Mesendoderm (in vitro differentiated cells): ENCODE measurements at regions not wholly inside any gene's neighbourhood (a gene's known extent, or its start where the extent isn't known, plus 50 kb on each side); places are given as distances from the start of the nearest gene placed in this dataset.
"Not testable (repeated sequence)": the region's sequence is repeated elsewhere in the genome, so short reads cannot be mapped to it uniquely, and the experiment has no call there.

Source experiments
- DNase-seq: peaks from one replicate; pipeline ENCODE4 v3.0.0; 2013
- H2AK5ac ChIP-seq: 2 replicates; pipeline ENCODE4 v1.6.1; 2013; ENCODE audit warnings: low read length, inconsistent platforms
- H2BK120ac ChIP-seq: 2 replicates; pipeline ENCODE4 v1.6.1; 2013; ENCODE audit warnings: low read depth, mild to moderate bottlenecking, low read length, moderate library complexity, mixed read lengths
- H2BK15ac ChIP-seq: replicated peaks from 2 replicates; pipeline ENCODE4 v1.6.1; 2013; ENCODE audit warnings: low read depth, mild to moderate bottlenecking, moderate library complexity
- H2BK5ac ChIP-seq: 2 replicates; pipeline ENCODE4 v1.6.1; 2013; ENCODE audit warnings: low read length, inconsistent platforms
- H3K18ac ChIP-seq: 2 replicates; pipeline ENCODE4 v1.6.1; 2013; ENCODE audit warnings: mild to moderate bottlenecking, low read length, mixed read lengths
- H3K23ac ChIP-seq: one replicate; pipeline ENCODE4 v1.6.1; 2013; ENCODE audit warnings: low read length
- H3K27ac ChIP-seq: 2 replicates; pipeline ENCODE4 v1.5.1; 2013; ENCODE audit warnings: low read depth, mild to moderate bottlenecking, inconsistent platforms, low read length, moderate library complexity
- H3K27me3 ChIP-seq: 2 replicates; pipeline ENCODE4 v1.6.1; 2013; ENCODE audit warnings: low read length, control low read depth, mild to moderate bottlenecking, inconsistent platforms; ENCODE audit not compliant: insufficient read depth, poor library complexity
- H3K36me3 ChIP-seq: 2 replicates; pipeline ENCODE4 v1.6.1; 2013; ENCODE audit warnings: low read length, inconsistent platforms; ENCODE audit not compliant: control insufficient read depth, insufficient read depth
- H3K4ac ChIP-seq: one replicate; pipeline ENCODE4 v1.6.1; 2013; ENCODE audit warnings: low read depth, mild to moderate bottlenecking, low read length, moderate library complexity
- H3K4me1 ChIP-seq: 2 replicates; pipeline ENCODE4 v1.6.1; 2013; ENCODE audit warnings: low read depth, low read length, inconsistent platforms; ENCODE audit not compliant: control insufficient read depth
- H3K4me2 ChIP-seq: 2 replicates; pipeline ENCODE4 v1.6.1; 2013; ENCODE audit warnings: low read length
- H3K4me3 ChIP-seq: 2 replicates; pipeline ENCODE4 v1.5.1; 2013; ENCODE audit warnings: mild to moderate bottlenecking, low read length
- H3K56ac ChIP-seq: one replicate; pipeline ENCODE4 v1.6.1; 2013; ENCODE audit warnings: low read length
- H3K79me1 ChIP-seq: 2 replicates; pipeline ENCODE4 v1.6.1; 2013; ENCODE audit warnings: low read length, inconsistent platforms
- H3K79me2 ChIP-seq: 2 replicates; pipeline ENCODE4 v1.6.1; 2013; ENCODE audit warnings: mild to moderate bottlenecking, low read length; ENCODE audit not compliant: control insufficient read depth, insufficient read depth
- H3K9ac ChIP-seq: 2 replicates; pipeline ENCODE4 v1.6.1; 2013; ENCODE audit warnings: low read length, inconsistent platforms
- H4K5ac ChIP-seq: one replicate; pipeline ENCODE4 v1.6.1; 2013; ENCODE audit warnings: low read length
- H4K8ac ChIP-seq: one replicate; pipeline ENCODE4 v1.6.1; 2013; ENCODE audit warnings: low read depth, mild to moderate bottlenecking, control low read depth, low read length, moderate library complexity
- WGBS: extraction: QIAGEN DNeasy Blood & Tissue Kit; methylation state at CpG from one replicate; pipeline ENCODE4 v1.1.7; 2013; ENCODE audit warnings: low lambda C conversion rate, missing lambda C conversion rate; ENCODE audit not compliant: insufficient coverage; ENCODE audit errors: extremely low coverage; 5-methylcytosine and 5-hydroxymethylcytosine counted together

GRCh38 chrX:25762656-25763055 is 375.5 kb upstream of the MAGEB18 start:
- no peaks in the 10 kb centered on the region for H3K36me3 ChIP-seq
- no peak overlapping the region for H3K4me3 ChIP-seq
- WGBS, result no CpG with 5 or more reads among the region's 2 CpGs
- no peaks in the 10 kb centered on the region for H3K79me2 ChIP-seq
- H2BK5ac ChIP-seq, result no peak overlapping the region
- no peaks in the 10 kb centered on the region for H3K27me3 ChIP-seq
- no peak overlapping the region for H3K27ac ChIP-seq
- H4K5ac ChIP-seq, result no peak overlapping the region
- no peak overlapping the region for H2BK120ac ChIP-seq
- no peak overlapping the region for H3K56ac ChIP-seq
- no peak overlapping the region for H4K8ac ChIP-seq
- no peak for DNase-seq
- no peak overlapping the region for H2BK15ac ChIP-seq
- H3K4me2 ChIP-seq, result no peak overlapping the region
- H3K18ac ChIP-seq, result no peak overlapping the region
- H3K4ac ChIP-seq, result no peak overlapping the region
- H3K4me1 ChIP-seq, result no peaks in the 10 kb centered on the region
- H3K79me1 ChIP-seq, result no peaks in the 10 kb centered on the region
- H3K23ac ChIP-seq, result no peak overlapping the region
- H3K9ac ChIP-seq, result no peak overlapping the region
- H2AK5ac ChIP-seq, result no peak overlapping the region

GRCh38 chrX:25771853-25772252 is 366.3 kb upstream of the MAGEB18 start:
- H3K18ac ChIP-seq, H4K5ac ChIP-seq, H3K27ac ChIP-seq, H3K4ac ChIP-seq, H2AK5ac ChIP-seq, H3K79me2 ChIP-seq, H3K4me2 ChIP-seq, H2BK5ac ChIP-seq, H3K79me1 ChIP-seq, H3K27me3 ChIP-seq, DNase-seq, H4K8ac ChIP-seq, H3K4me3 ChIP-seq, H3K4me1 ChIP-seq, H2BK15ac ChIP-seq, H2BK120ac ChIP-seq, H3K23ac ChIP-seq, H3K9ac ChIP-seq, H3K56ac ChIP-seq, H3K36me3 ChIP-seq: not testable (repeated sequence)
- no CpG with 5 or more reads among the region's 10 CpGs for WGBS

GRCh38 chrX:25797796-25798195 is 340.3 kb upstream of the MAGEB18 start:
- not testable (repeated sequence) for H2BK5ac ChIP-seq, H3K27ac ChIP-seq, H3K56ac ChIP-seq, H3K79me2 ChIP-seq, H3K4me2 ChIP-seq, H4K5ac ChIP-seq, H4K8ac ChIP-seq, H3K36me3 ChIP-seq, H3K4me1 ChIP-seq, H3K9ac ChIP-seq, H3K4ac ChIP-seq, H3K27me3 ChIP-seq, H3K23ac ChIP-seq, H3K4me3 ChIP-seq, H2BK15ac ChIP-seq, H2AK5ac ChIP-seq, H3K18ac ChIP-seq, DNase-seq, H3K79me1 ChIP-seq, H2BK120ac ChIP-seq
- WGBS, result no CpG with 5 or more reads among the region's 7 CpGs

GRCh38 chrX:25805744-25806143 is 332.4 kb upstream of the MAGEB18 start:
- no peak overlapping the region for H2BK120ac ChIP-seq
- H3K79me2 ChIP-seq, result no peaks in the 10 kb centered on the region
- DNase-seq, result no peak
- H3K36me3 ChIP-seq, result no peaks in the 10 kb centered on the region
- H4K8ac ChIP-seq, result no peak overlapping the region
- H3K9ac ChIP-seq, result no peak overlapping the region
- no peak overlapping the region for H4K5ac ChIP-seq
- no peak overlapping the region for H3K4me2 ChIP-seq
- H3K56ac ChIP-seq, result no peak overlapping the region
- no CpG with 5 or more reads among the region's 22 CpGs for WGBS
- H3K4me3 ChIP-seq, result no peak overlapping the region
- H2BK5ac ChIP-seq, result no peak overlapping the region
- H3K27ac ChIP-seq, result no peak overlapping the region
- H3K4me1 ChIP-seq, result no peaks in the 10 kb centered on the region
- H3K79me1 ChIP-seq, result no peaks in the 10 kb centered on the region
- no peak overlapping the region for H2AK5ac ChIP-seq
- no peak overlapping the region for H3K23ac ChIP-seq
- H3K4ac ChIP-seq, result no peak overlapping the region
- no peak overlapping the region for H3K18ac ChIP-seq
- H3K27me3 ChIP-seq, result no peaks in the 10 kb centered on the region
- no peak overlapping the region for H2BK15ac ChIP-seq

- H3K56ac ChIP-seq, result no peak overlapping the region
- DNase-seq, result no peak
- no peak overlapping the region for H2BK15ac ChIP-seq
- H3K18ac ChIP-seq, result no peak overlapping the region
- H3K4me3 ChIP-seq, result no peak overlapping the region
- H2BK5ac ChIP-seq, result no peak overlapping the region
- no peak overlapping the region for H3K4ac ChIP-seq
- no peaks in the 10 kb centered on the region for H3K36me3 ChIP-seq
- no peaks in the 10 kb centered on the region for H3K27me3 ChIP-seq
- no peaks in the 10 kb centered on the region for H3K4me1 ChIP-seq
- no peak overlapping the region for H3K23ac ChIP-seq
- no peak overlapping the region for H2AK5ac ChIP-seq
- no peaks in the 10 kb centered on the region for H3K79me1 ChIP-seq
- H4K5ac ChIP-seq, result no peak overlapping the region
- no peak overlapping the region for H3K4me2 ChIP-seq
- H4K8ac ChIP-seq, result no peak overlapping the region
- H3K9ac ChIP-seq, result no peak overlapping the region
- no peaks in the 10 kb centered on the region for H3K79me2 ChIP-seq
- WGBS, result no CpG with 5 or more reads among the region's 2 CpGs
- no peak overlapping the region for H3K27ac ChIP-seq
- no peak overlapping the region for H2BK120ac ChIP-seq
Observed at GRCh38 chrX:25807022-25807421, 331.1 kb upstream of the MAGEB18 start.

- H3K56ac ChIP-seq, result no peak overlapping the region
- H4K8ac ChIP-seq, result no peak overlapping the region
- no peak overlapping the region for H3K18ac ChIP-seq
- H3K79me1 ChIP-seq, result no peaks in the 10 kb centered on the region
- H3K79me2 ChIP-seq, result no peaks in the 10 kb centered on the region
- H2BK15ac ChIP-seq, result no peak overlapping the region
- no peak overlapping the region for H3K4ac ChIP-seq
- H3K4me1 ChIP-seq, result no peaks in the 10 kb centered on the region
- H3K4me3 ChIP-seq, result no peak overlapping the region
- no peak overlapping the region for H3K27ac ChIP-seq
- H3K27me3 ChIP-seq, result no peaks in the 10 kb centered on the region
- H3K9ac ChIP-seq, result no peak overlapping the region
- no peak overlapping the region for H2BK5ac ChIP-seq
- H4K5ac ChIP-seq, result no peak overlapping the region
- H3K23ac ChIP-seq, result no peak overlapping the region
- no peak overlapping the region for H2AK5ac ChIP-seq
- H3K36me3 ChIP-seq, result no peaks in the 10 kb centered on the region
- no peak overlapping the region for H2BK120ac ChIP-seq
- whole genome bisulfite sequencing, result no CpG with 5 or more reads among the region's 1 CpG
- peak; percentile 11 for DNase-seq
- no peak overlapping the region for H3K4me2 ChIP-seq
Observed at GRCh38 chrX:25810202-25810601, 327.9 kb upstream of the MAGEB18 start.
